ENCODE measurements at regions not wholly inside any gene's neighbourhood (a gene's known extent, or its start where the extent isn't known, plus 50 kb on each side); places are given as distances from the start of the nearest gene placed in this dataset.

DNA sequence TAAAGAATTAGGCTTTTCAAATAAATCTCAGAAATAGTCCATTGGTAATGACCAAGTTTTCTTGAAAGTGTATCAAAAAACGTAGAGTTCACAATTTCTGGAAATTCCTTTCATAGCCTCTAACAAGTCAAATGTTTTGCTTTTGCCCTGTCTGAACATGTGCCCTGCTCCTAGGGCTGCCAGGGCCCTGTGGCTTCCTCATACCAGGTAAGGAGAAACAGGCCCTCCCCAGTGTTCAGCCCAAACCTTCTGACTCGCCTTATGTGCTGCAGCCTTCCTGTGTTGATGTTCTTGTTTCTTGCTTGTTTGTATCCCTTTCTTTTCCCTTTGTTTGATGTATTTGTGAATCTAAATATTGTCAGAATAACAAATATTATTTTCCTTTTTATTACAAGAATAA lies 146.1 kb upstream of the PACRGL start:
- Histone ChIP-seq H3K36me3 (no peaks in the 10 kb centered on the region), H3K27me3 (no peaks in the 10 kb centered on the region), H3K9me3 (no peaks in the 10 kb centered on the region), H3K27ac (no peak overlapping the region), H3K4me3 (no peak overlapping the region), H3K4me1 (no peaks in the 10 kb centered on the region)
- FAIRE-seq (no peak), DNase-seq (no peak), ATAC-seq (no peak)
- 67 to 84% methylated on average over 2 of the region's 2 CpGs for WGBS, 2 donors
- intact Hi-C loops (cut with DNase I), result no loop called here
- no peak for TF ChIP-seq CTCF (IDR thresholded peaks at IDR 0.05)

GRCh38 chr4:20565075-20565721 lies 135.1 kb upstream of the PACRGL start:
- Histone ChIP-seq H3K4me1 (no peaks in the 10 kb centered on the region), H3K4me3 (no peak overlapping the region), H3K27me3 (no peaks in the 10 kb centered on the region), H3K36me3 (no peaks in the 10 kb centered on the region), H3K9me3 (no peaks in the 10 kb centered on the region), H3K27ac (no peak overlapping the region)
- no peak for ATAC-seq
- FAIRE-seq, result no peak
- intact Hi-C loops (cut with DNase I), result no loop called here
- 66 to 85% methylated on average over 7 of the region's 7 CpGs for WGBS, 2 donors
- no peak for TF ChIP-seq CTCF (IDR thresholded peaks at IDR 0.05)
- DNase-seq, result no peak

- no peaks in the 10 kb centered on the region for H3K4me1 ChIP-seq
- H3K27ac ChIP-seq, result no peak overlapping the region
- DNase-seq, result no peak
- no peaks in the 10 kb centered on the region for H3K36me3 ChIP-seq
- H3K27me3 ChIP-seq, result no peaks in the 10 kb centered on the region
- WGBS, 2 donors, result 75 to 87% methylated on average over 2 of the region's 2 CpGs
- intact Hi-C loops (cut with DNase I), result no loop called here
- no peak for FAIRE-seq
- no peak for ATAC-seq
- H3K4me3 ChIP-seq, result no peak overlapping the region
- no peaks in the 10 kb centered on the region for H3K9me3 ChIP-seq
- TF ChIP-seq CTCF (IDR thresholded peaks at IDR 0.05), result no peak
Measured at GRCh38 chr4:20570981-20571715, 129.1 kb upstream of the PACRGL start.

DNA sequence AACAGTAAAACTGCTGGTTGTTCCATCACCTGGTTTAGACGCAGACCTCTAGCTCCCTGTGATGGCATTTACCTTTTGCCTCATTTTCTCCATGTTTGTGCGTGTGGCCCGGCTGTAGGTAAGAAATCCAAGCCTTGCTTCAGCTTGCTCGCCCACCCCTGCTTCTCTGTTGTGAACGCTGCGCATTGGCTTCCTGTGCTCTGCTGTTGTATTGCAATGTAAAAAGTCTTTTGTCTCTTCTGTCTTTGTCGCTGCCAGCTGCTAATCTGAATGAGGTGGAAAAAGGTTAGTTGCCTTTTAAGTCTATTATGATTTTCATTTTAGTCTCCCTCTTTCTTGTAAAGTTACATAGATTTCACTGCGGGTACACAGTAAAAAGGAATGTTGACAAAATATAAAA lies 127.3 kb upstream of the PACRGL start:
- Histone ChIP-seq H3K27me3 (no peaks in the 10 kb centered on the region), H3K4me3 (no peak overlapping the region), H3K9me3 (no peaks in the 10 kb centered on the region), H3K36me3 (no peaks in the 10 kb centered on the region), H3K4me1 (no peaks in the 10 kb centered on the region), H3K27ac (no peak overlapping the region)
- DNase-seq, result no peak
- no peak for FAIRE-seq
- no peak for TF ChIP-seq CTCF (IDR thresholded peaks at IDR 0.05)
- intact Hi-C loops (cut with DNase I), result no loop called here
- 85% methylated on average over 8 of the region's 8 CpGs for WGBS, 2 donors
- no peak for ATAC-seq

DNA sequence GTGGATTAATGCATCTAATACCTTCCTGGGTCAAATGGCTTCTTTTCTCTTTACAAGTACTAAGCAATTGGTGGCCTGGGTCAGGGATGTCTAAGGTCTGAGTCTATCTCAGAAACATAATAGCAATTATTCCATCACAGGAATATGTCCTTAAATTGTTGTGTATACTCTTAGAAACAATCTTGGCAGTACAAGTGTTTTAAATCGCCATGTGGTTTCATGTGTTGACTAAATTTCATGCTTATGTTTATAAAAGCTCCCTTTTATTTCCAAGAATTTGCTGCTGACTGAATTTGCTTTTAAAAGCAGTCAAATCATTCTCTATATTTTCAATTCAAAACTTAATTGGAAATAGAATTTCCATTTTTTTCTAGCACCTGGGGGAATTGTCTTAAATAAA lies 125.3 kb upstream of the PACRGL start:
- no peaks in the 10 kb centered on the region for H3K36me3 ChIP-seq
- intact Hi-C loops (cut with DNase I), result no loop called here
- no peaks in the 10 kb centered on the region for H3K27me3 ChIP-seq
- no peak overlapping the region for H3K27ac ChIP-seq
- no peak overlapping the region for H3K4me3 ChIP-seq
- no peak for DNase-seq
- FAIRE-seq, result no peak
- H3K4me1 ChIP-seq, result no peaks in the 10 kb centered on the region
- no peaks in the 10 kb centered on the region for H3K9me3 ChIP-seq
- no peak for TF ChIP-seq CTCF (IDR thresholded peaks at IDR 0.05)
- WGBS, 2 donors, result 80 to 85% methylated on average over 1 of the region's 1 CpG
- ATAC-seq, result no peak

Measured in pancreas (tissue), 10 donors.